ENCODE measurements at regions not wholly inside any gene's neighbourhood (a gene's known extent, or its start where the extent isn't known, plus 50 kb on each side); places are given as distances from the start of the nearest gene placed in this dataset.

DNA sequence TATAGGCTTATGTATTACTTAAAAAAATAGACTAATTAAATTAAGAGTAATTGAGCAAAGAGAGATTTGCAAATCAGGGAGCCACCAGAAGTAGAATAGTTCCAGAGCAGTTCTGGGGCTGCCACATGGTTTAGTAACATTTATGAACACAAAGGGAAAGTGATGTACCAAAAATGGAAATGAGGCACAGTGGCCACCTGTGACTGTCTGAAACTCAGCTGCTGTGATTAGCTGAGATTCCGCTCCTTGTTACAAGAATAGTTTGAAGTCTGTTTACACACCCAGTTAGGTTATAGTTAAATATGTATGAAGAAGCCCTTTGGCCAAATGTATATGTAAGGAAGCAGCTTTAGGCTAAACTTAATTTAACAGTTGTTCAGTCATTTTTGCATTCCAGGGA is 901.5 kb upstream of the CHORDC1 start:
- TF ChIP-seq, protein P1, sequence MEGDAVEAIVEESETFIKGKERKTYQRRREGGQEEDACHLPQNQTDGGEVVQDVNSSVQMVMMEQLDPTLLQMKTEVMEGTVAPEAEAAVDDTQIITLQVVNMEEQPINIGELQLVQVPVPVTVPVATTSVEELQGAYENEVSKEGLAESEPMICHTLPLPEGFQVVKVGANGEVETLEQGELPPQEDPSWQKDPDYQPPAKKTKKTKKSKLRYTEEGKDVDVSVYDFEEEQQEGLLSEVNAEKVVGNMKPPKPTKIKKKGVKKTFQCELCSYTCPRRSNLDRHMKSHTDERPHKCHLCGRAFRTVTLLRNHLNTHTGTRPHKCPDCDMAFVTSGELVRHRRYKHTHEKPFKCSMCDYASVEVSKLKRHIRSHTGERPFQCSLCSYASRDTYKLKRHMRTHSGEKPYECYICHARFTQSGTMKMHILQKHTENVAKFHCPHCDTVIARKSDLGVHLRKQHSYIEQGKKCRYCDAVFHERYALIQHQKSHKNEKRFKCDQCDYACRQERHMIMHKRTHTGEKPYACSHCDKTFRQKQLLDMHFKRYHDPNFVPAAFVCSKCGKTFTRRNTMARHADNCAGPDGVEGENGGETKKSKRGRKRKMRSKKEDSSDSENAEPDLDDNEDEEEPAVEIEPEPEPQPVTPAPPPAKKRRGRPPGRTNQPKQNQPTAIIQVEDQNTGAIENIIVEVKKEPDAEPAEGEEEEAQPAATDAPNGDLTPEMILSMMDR (IDR thresholded peaks at IDR 0.05; ENCODE audit: insufficient read depth, low read length), result no peak
- no peak for TF ChIP-seq SPI1 (IDR thresholded peaks at IDR 0.05; ENCODE audit: borderline replicate concordance, low read depth)
- TF ChIP-seq GABPA (IDR thresholded peaks at IDR 0.05; ENCODE audit: low read depth), result no peak
- TF ChIP-seq POLR2AphosphoS5 (IDR thresholded peaks at IDR 0.05; ENCODE audit: low read depth), result no peak
